Coronary artery (tissue), 2 donors: ENCODE measurements at regions not wholly inside any gene's neighbourhood (a gene's known extent, or its start where the extent isn't known, plus 50 kb on each side); places are given as distances from the start of the nearest gene placed in this dataset.
"Not testable (repeated sequence)": the region's sequence is repeated elsewhere in the genome, so short reads cannot be mapped to it uniquely, and the experiment has no call there.

Experiments used
- DNase-seq: peaks from one replicate; pipeline ENCODE4 v3.0.0-alpha.2; 2017; ENCODE audit warnings: low spot score
- H3K27ac ChIP-seq, 2 donors: fragments of 200-600 bp; sonication (generic); one replicate each; pipeline ENCODE4 v1.5.1; 2016 to 2019
- H3K4me3 ChIP-seq: fragments of 200-600 bp; sonication (generic); 2 replicates; pipeline ENCODE4 v1.5.1; 2016; ENCODE audit warnings: mild to moderate bottlenecking, moderate library complexity
- CTCF ChIP-seq: fragments of 200-600 bp; sonication (generic); IDR thresholded peaks from one replicate; pipeline ENCODE4 v1.5.1; 2019; ENCODE audit warnings: antibody characterized with exemption

GRCh38 chr7:70887186-70887585 lies 244.8 kb upstream of the GALNT17 start:
- H3K4me3 ChIP-seq = no peak overlapping the region
- H3K27ac ChIP-seq = no peak overlapping the region
- DNase-seq = no peak
- TF ChIP-seq CTCF = no peak

- TF ChIP-seq CTCF = no peak
These were observed 241.6 kb upstream of the GALNT17 start for GRCh38 chr7:70890147-70890969.

GRCh38 chr7:70893422-70893821 lies 238.5 kb upstream of the GALNT17 start:
- no peak overlapping the region for H3K27ac ChIP-seq
- TF ChIP-seq CTCF = no peak

More at GRCh38 chr7:70890147-70890969, 241.6 kb upstream of the GALNT17 start:
- DNase-seq = no peak
- H3K4me3 ChIP-seq = no peak overlapping the region
- no peak overlapping the region for H3K27ac ChIP-seq

GRCh38 chr7:70893971-70894715 lies 237.8 kb upstream of the GALNT17 start:
- H3K4me3 ChIP-seq = no peak overlapping the region
- no peak for TF ChIP-seq CTCF
- no peak overlapping the region for H3K27ac ChIP-seq
- DNase-seq = no peak

More at GRCh38 chr7:70893422-70893821, 238.5 kb upstream of the GALNT17 start:
- DNase-seq = no peak
- no peak overlapping the region for H3K4me3 ChIP-seq

GRCh38 chr7:70894799-70895198 lies 237.1 kb upstream of the GALNT17 start:
- TF ChIP-seq CTCF = no peak
- DNase-seq = no peak
- Histone ChIP-seq H3K4me3 (no peak overlapping the region), H3K27ac (no peak overlapping the region)

- not testable (repeated sequence) for H3K27ac ChIP-seq, DNase-seq, H3K4me3 ChIP-seq
These were observed 236.4 kb upstream of the GALNT17 start for GRCh38 chr7:70895337-70896200.
